Natural killer cell treated with Interleukin-12 subunit alpha and Interleukin-12 subunit beta and Interleukin-15 and Interleukin-18, amount 100 ng/mL, for 72 hours (primary cell): ENCODE measurements at regions not wholly inside any gene's neighbourhood (a gene's known extent, or its start where the extent isn't known, plus 50 kb on each side); places are given as distances from the start of the nearest gene placed in this dataset.
"Not testable (repeated sequence)": the region's sequence is repeated elsewhere in the genome, so short reads cannot be mapped to it uniquely, and the experiment has no call there.

ENCODE experiments used
- ATAC-seq, 2 donors: fragments of 150-1000 bp; cut with Tn5 transposase in 1 of 2; sonication (Bioruptor Pico), chemical (Tn5 transposase) in 1 of 2; 2 replicates each; pipeline ENCODE4 v1.10.0; 2021
- DNase-seq: peaks from one replicate; pipeline ENCODE4 v3.0.0; 2022; ENCODE audit warnings: low spot score
- H3K27ac Mint-ChIP-seq, 2 donors: 1 replicate in 1 of 2; 2 replicates in 1 of 2; pipeline ENCODE4 v1.8.0; 2022; ENCODE audit warnings: mixed read lengths in 2 of 2, mild to moderate bottlenecking in 1 of 2, moderate library complexity in 1 of 2
- H3K27me3 Mint-ChIP-seq, 2 donors: 1 replicate in 1 of 2; 2 replicates in 1 of 2; pipeline ENCODE4 v1.8.0; 2022; ENCODE audit warnings: mixed read lengths in 2 of 2
- H3K36me3 Mint-ChIP-seq: one replicate; pipeline ENCODE4 v1.8.0; 2022; ENCODE audit warnings: mixed read lengths
- H3K4me1 Mint-ChIP-seq, 2 donors: 1 replicate in 1 of 2; 2 replicates in 1 of 2; pipeline ENCODE4 v1.8.0; 2022; ENCODE audit warnings: low read depth in 2 of 2, mixed read lengths in 2 of 2, mild to moderate bottlenecking in 1 of 2
- H3K4me3 Mint-ChIP-seq: one replicate; pipeline ENCODE4 v1.8.0; 2022; ENCODE audit warnings: mixed read lengths
- H3K9me3 Mint-ChIP-seq: 2 replicates; pipeline ENCODE4 v1.8.0; 2022; ENCODE audit warnings: mixed read lengths

GRCh38 chr2:3110994-3111666, 266.5 kb downstream of the EIPR1 start:
- no peak overlapping the region for H3K4me3 Mint-ChIP-seq
- no peaks in the 10 kb centered on the region for H3K36me3 Mint-ChIP-seq
- ATAC-seq (no peak), DNase-seq (no peak)
- peaks cover 6% of the 10 kb centered on the region for H3K9me3 Mint-ChIP-seq
- H3K27me3 Mint-ChIP-seq = peaks cover 0 to 3% of the 10 kb centered on the region in 2 donors
- H3K4me1 Mint-ChIP-seq = peaks cover 0 to 3% of the 10 kb centered on the region in 2 donors
- no peak overlapping the region for H3K27ac Mint-ChIP-seq

DNA sequence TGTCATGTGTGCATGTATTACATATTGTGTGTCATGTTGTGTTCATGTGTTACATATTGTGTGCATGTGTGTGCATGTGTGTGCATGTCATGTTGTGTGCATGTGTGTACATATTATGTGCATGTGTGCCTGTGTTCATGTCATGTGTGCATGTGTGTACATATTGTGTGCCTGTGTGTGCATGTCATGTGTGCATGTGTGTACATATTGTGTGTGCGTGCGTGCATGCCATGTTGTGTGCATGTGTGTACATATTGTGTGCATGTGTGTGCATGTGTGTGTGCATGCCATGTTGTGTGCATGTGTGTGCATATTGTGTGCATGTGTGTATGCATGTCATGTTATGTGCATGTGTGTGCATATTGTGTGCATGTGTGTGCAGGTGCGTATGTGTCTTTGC, 267.1 kb downstream of the EIPR1 start:
- DNase-seq = no peak
- Mint-ChIP-seq H3K4me3 (no peak overlapping the region), H3K9me3 (peaks cover 6% of the 10 kb centered on the region), H3K27me3 (peaks cover 0 to 3% of the 10 kb centered on the region in 2 donors), H3K4me1 (peaks cover 0 to 3% of the 10 kb centered on the region in 2 donors), H3K27ac (no peak overlapping the region), H3K36me3 (no peaks in the 10 kb centered on the region)
- no peak for ATAC-seq

- Mint-ChIP-seq H3K36me3 (no peaks in the 10 kb centered on the region), H3K4me1 (peaks cover 0 to 3% of the 10 kb centered on the region in 2 donors), H3K4me3 (no peak overlapping the region), H3K27me3 (peaks cover 6% of the 10 kb centered on the region in 2 donors), H3K9me3 (peaks cover 6% of the 10 kb centered on the region), H3K27ac (no peak overlapping the region)
- DNase-seq (no peak), ATAC-seq (peak; percentile 15 to 17)
Measured at GRCh38 chr2:3108710-3109702, 268.6 kb downstream of the EIPR1 start.

- H3K4me1 Mint-ChIP-seq = peaks cover 0 to 3% of the 10 kb centered on the region in 2 donors
- ATAC-seq (peak in 1 of 2 donors; percentile 37), DNase-seq (no peak)
- no peaks in the 10 kb centered on the region for H3K36me3 Mint-ChIP-seq
- H3K27ac Mint-ChIP-seq = no peak overlapping the region
- H3K9me3 Mint-ChIP-seq = peaks cover 6% of the 10 kb centered on the region
- H3K4me3 Mint-ChIP-seq = no peak overlapping the region
- peaks cover 13 to 15% of the 10 kb centered on the region in 2 donors for H3K27me3 Mint-ChIP-seq
Measured at GRCh38 chr2:3108105-3108504, 269.5 kb downstream of the EIPR1 start.

DNA sequence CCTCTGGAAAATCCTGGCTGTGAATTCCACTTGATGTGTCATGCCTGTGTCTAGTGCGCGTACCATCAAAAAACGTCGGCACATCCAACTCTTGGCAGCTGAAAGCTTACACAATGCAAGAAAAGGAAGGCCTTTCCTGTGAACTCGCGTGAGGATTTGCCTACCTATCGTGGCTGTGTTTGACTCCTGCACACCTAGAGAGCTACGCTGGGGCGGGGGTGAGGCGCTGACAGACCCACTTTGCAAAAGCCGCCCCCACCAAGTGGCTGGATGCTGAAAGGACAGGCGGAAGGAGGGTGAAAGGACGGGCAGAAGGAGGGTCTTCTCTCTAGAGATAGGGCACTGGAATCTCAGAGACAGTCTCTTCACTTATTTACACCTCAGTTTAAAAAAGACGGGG, 270.1 kb downstream of the EIPR1 start:
- H3K27me3 Mint-ChIP-seq = peaks cover 14 to 15% of the 10 kb centered on the region in 2 donors
- no peak overlapping the region for H3K4me3 Mint-ChIP-seq
- no peak for DNase-seq
- ATAC-seq = no peak
- H3K36me3 Mint-ChIP-seq = no peaks in the 10 kb centered on the region
- H3K9me3 Mint-ChIP-seq = peaks cover 6% of the 10 kb centered on the region
- no peak overlapping the region for H3K27ac Mint-ChIP-seq
- peaks cover 0 to 6% of the 10 kb centered on the region in 2 donors for H3K4me1 Mint-ChIP-seq

DNA sequence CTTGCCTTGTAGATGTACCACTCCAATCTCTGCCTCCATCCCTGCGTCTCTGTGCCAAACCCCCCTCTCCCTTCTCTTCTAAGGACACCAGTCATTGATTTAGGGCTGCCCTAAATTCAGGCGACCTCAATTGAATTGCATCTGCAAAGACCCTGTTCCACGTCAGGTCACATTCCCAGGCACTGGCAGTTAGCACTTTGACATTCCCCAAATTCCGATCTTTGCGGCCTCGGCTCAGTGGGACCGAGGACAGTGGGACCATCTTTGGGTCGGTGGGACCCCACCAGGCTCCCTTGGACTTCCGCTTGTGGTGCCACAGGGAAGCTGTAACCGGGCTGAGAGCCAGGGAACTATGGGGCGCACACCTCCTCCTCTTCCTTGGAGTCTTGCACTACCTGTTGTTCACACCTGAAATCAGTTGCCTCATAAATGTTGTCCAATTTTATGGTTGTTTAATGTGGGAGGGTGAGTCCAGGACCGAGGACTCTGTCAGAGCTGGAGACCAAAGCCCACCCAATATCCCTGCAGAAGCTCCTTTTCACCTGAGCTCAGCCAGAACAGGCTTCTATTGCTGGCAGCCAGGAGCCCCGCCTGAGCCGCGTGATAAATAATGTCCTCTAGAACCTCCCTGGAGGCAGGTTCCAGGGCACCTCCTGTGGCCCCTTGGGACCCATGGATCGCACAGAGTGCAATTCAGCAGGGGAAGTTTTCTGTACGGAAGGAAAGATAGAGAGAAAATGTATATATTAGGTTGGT, 271.6 kb downstream of the EIPR1 start:
- H3K36me3 Mint-ChIP-seq = no peaks in the 10 kb centered on the region
- no peak overlapping the region for H3K4me3 Mint-ChIP-seq
- H3K27ac Mint-ChIP-seq = no peak overlapping the region
- H3K9me3 Mint-ChIP-seq = peaks cover 6% of the 10 kb centered on the region
- DNase-seq (no peak), ATAC-seq (no peak)
- peaks cover 0 to 10% of the 10 kb centered on the region in 2 donors for H3K4me1 Mint-ChIP-seq
- peaks cover 18 to 23% of the 10 kb centered on the region in 2 donors for H3K27me3 Mint-ChIP-seq

GRCh38 chr2:3104958-3105813, 272.4 kb downstream of the EIPR1 start:
- H3K27ac Mint-ChIP-seq, H3K36me3 Mint-ChIP-seq, H3K4me3 Mint-ChIP-seq, DNase-seq, H3K9me3 Mint-ChIP-seq, ATAC-seq: not testable (repeated sequence)
- Mint-ChIP-seq H3K27me3 (peaks cover 18 to 29% of the 10 kb centered on the region in 2 donors), H3K4me1 (peaks cover 0 to 11% of the 10 kb centered on the region in 2 donors)

DNA sequence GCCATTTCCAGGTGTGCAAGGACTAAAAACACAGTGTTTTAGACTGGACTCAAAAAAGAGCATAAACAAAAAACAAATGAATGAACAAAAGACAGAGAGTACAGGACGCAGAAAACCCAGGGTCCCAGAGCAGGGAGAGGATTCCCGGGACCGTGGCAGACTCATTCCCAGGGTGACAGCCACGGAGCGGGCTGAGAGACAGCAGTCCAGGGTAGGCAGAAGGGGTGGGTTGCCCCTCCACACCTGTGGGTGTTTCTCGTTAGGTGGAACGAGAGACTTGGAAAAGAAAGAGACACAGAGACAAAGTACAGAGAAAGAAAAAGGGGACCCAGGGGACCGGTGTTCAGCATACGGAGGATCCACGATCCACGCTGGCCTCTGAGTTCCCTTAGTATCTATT, 273.4 kb downstream of the EIPR1 start:
- ATAC-seq (no peak), DNase-seq (no peak)
- H3K4me3 Mint-ChIP-seq = no peak overlapping the region
- no peaks in the 10 kb centered on the region for H3K36me3 Mint-ChIP-seq
- peaks cover 0 to 14% of the 10 kb centered on the region in 2 donors for H3K4me1 Mint-ChIP-seq
- no peaks in the 10 kb centered on the region for H3K9me3 Mint-ChIP-seq
- H3K27me3 Mint-ChIP-seq = peaks cover 18 to 29% of the 10 kb centered on the region in 2 donors
- peak overlapping the region in 1 of 2 donors; percentile 11 for H3K27ac Mint-ChIP-seq

DNA sequence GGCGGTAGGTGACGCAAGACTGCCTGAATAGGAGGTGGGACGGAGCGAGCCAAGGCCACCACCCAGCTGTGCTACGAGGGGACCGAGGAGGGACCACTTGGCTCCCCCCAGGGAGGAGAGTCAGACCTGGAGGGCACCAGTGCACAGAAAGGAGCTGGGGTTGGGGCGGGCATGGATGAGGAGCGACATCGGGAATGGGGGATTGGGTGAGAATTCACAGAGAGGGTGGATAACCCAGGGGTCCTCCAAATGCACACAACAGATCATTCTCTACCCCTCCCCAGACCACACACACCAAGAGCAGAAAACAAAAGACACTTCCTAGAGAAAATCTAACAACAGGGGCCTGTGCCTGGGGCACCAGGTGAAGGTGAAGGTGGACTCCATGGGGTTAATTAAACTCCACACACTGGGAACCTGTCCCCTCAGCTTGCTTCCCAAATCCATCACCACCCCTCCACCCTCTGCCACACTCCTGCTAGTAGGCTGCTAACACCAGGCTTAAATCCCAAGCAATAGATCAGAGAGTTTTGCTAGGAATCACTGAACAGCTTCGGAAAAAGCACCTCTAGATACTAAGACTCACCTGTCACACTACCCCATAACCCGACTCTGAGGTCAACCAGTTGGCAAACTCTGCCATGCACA, 274.6 kb downstream of the EIPR1 start:
- Mint-ChIP-seq H3K27me3 (peaks cover 20 to 29% of the 10 kb centered on the region in 2 donors), H3K4me1 (peaks cover 0 to 14% of the 10 kb centered on the region in 2 donors), H3K9me3 (no peaks in the 10 kb centered on the region), H3K27ac (peak overlapping the region in 1 of 2 donors; percentile 10), H3K36me3 (no peaks in the 10 kb centered on the region), H3K4me3 (no peak overlapping the region)
- DNase-seq (no peak), ATAC-seq (peak; percentile 15 to 21)

GRCh38 chr2:3102081-3102921, 275.3 kb downstream of the EIPR1 start:
- Mint-ChIP-seq H3K27ac (no peak overlapping the region), H3K4me1 (peaks cover 0 to 14% of the 10 kb centered on the region in 2 donors), H3K4me3 (no peak overlapping the region), H3K9me3 (no peaks in the 10 kb centered on the region), H3K36me3 (no peaks in the 10 kb centered on the region), H3K27me3 (peaks cover 24 to 29% of the 10 kb centered on the region in 2 donors)
- peak; percentile 21 to 26 for ATAC-seq
- DNase-seq = no peak

DNA sequence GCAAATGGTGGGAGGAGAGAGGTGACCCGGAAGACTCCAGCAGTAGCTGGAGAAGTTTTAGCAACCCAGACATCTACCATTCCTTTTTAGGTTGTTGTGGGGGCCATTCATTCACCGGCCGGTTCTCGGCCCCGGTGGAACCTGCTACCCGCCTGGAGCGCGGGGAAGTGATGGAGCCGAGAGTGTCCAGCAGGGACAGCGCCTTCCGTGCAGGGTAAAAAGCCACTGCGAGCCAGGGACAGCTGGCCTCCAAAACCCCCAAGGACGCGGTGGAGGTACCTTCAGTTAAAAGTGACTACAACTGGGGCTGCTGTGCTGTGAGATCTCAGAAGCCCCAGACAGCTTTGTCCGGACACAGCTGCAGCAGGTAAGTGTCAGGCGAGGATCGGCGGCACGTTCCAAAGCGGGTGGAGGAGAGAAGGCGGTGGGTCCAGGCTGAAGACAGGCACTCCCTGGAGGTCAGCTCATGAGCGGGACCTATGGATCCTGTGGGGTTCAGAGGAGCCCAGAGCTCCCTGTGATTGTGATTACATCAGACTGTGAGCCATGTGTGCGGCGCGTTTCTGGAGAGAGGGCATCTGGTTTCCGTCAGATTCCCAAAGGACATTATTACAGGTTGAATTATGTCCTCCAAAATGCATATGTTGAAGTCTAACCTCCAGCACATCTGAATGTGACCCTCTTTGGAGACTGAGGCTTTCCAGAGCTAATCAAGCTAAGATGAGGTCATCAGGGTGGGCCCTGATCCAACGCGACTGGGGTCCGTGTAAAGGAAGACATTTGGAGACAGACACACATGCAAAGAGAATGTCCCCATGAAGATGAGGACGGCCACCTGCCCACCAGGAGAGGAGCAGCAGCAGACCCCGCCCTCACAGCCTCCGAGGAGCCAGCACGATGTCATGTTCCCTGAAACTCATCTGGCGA, 276.3 kb downstream of the EIPR1 start:
- H3K4me3 Mint-ChIP-seq = no peak overlapping the region
- ATAC-seq (no peak), DNase-seq (no peak)
- H3K27me3 Mint-ChIP-seq = peaks cover 24 to 29% of the 10 kb centered on the region in 2 donors
- H3K9me3 Mint-ChIP-seq = no peaks in the 10 kb centered on the region
- peaks cover 0 to 14% of the 10 kb centered on the region in 2 donors for H3K4me1 Mint-ChIP-seq
- H3K27ac Mint-ChIP-seq = peak overlapping the region in 1 of 2 donors; percentile 36
- no peaks in the 10 kb centered on the region for H3K36me3 Mint-ChIP-seq
